Neural crest cell (in vitro differentiated cells): ENCODE measurements at regions not wholly inside any gene's neighbourhood (a gene's known extent, or its start where the extent isn't known, plus 50 kb on each side); places are given as distances from the start of the nearest gene placed in this dataset.

Source experiments
- DNase-seq: peaks from one replicate; pipeline ENCODE4 v3.0.0; 2021; ENCODE audit warnings: low read depth, mixed read lengths, low spot score
- H3K27ac Mint-ChIP-seq: one replicate; pipeline ENCODE4 v1.8.0; 2021; ENCODE audit warnings: mild to moderate bottlenecking, mixed read lengths; ENCODE audit not compliant: unreplicated experiment
- H3K27me3 Mint-ChIP-seq: 2 replicates; pipeline ENCODE4 v1.8.0; 2021; ENCODE audit warnings: low read depth, mild to moderate bottlenecking, mixed read lengths
- H3K36me3 Mint-ChIP-seq: 2 replicates; pipeline ENCODE4 v1.8.0; 2021; ENCODE audit warnings: low read depth, mild to moderate bottlenecking, mixed read lengths
- H3K4me1 Mint-ChIP-seq: 2 replicates; pipeline ENCODE4 v1.8.0; 2021; ENCODE audit warnings: mixed read lengths
- H3K4me3 Mint-ChIP-seq: one replicate; pipeline ENCODE4 v1.8.0; 2021; ENCODE audit warnings: mild to moderate bottlenecking, mixed read lengths
- H3K9me3 Mint-ChIP-seq: 2 replicates; pipeline ENCODE4 v1.8.0; 2021; ENCODE audit warnings: mixed read lengths
- TF ChIP-seq, protein P1 (sequence below): fragments of 200-600 bp; sonication (generic); conservative IDR thresholded peaks from 2 replicates; pipeline ENCODE4 v1.5.0; 2021; ENCODE audit warnings: antibody characterized with exemption, mild to moderate bottlenecking

DNA sequence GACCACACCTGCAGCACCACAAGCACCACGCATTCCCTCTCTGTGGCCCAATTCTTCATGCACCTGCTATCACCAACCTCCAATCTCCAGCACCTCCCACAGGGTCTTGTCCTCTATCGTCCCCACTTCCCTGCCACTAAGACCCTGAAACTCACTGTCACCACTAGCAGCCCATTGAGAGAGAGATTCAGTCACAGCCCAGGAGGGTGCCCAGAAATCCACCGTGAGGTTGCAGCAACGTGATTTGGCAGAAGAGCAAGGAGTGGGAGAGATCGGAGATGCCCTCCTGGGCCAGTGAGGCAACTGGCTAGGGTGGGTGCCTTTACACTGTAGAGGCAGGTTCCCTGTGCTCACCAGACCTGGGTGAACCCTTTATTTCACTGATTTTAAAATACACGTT lies 90.1 kb downstream of the ANKRD60 start:
- TF ChIP-seq, protein P1, sequence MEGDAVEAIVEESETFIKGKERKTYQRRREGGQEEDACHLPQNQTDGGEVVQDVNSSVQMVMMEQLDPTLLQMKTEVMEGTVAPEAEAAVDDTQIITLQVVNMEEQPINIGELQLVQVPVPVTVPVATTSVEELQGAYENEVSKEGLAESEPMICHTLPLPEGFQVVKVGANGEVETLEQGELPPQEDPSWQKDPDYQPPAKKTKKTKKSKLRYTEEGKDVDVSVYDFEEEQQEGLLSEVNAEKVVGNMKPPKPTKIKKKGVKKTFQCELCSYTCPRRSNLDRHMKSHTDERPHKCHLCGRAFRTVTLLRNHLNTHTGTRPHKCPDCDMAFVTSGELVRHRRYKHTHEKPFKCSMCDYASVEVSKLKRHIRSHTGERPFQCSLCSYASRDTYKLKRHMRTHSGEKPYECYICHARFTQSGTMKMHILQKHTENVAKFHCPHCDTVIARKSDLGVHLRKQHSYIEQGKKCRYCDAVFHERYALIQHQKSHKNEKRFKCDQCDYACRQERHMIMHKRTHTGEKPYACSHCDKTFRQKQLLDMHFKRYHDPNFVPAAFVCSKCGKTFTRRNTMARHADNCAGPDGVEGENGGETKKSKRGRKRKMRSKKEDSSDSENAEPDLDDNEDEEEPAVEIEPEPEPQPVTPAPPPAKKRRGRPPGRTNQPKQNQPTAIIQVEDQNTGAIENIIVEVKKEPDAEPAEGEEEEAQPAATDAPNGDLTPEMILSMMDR = no peak
- H3K27ac Mint-ChIP-seq = peak overlapping the region; percentile 57
- no peak overlapping the region for H3K4me3 Mint-ChIP-seq
- H3K36me3 Mint-ChIP-seq = no peaks in the 10 kb centered on the region
- no peak for DNase-seq
- H3K9me3 Mint-ChIP-seq = peaks cover under 1% of the 10 kb centered on the region
- peaks cover 25% of the 10 kb centered on the region for H3K4me1 Mint-ChIP-seq
- H3K27me3 Mint-ChIP-seq = peaks cover 22% of the 10 kb centered on the region

DNA sequence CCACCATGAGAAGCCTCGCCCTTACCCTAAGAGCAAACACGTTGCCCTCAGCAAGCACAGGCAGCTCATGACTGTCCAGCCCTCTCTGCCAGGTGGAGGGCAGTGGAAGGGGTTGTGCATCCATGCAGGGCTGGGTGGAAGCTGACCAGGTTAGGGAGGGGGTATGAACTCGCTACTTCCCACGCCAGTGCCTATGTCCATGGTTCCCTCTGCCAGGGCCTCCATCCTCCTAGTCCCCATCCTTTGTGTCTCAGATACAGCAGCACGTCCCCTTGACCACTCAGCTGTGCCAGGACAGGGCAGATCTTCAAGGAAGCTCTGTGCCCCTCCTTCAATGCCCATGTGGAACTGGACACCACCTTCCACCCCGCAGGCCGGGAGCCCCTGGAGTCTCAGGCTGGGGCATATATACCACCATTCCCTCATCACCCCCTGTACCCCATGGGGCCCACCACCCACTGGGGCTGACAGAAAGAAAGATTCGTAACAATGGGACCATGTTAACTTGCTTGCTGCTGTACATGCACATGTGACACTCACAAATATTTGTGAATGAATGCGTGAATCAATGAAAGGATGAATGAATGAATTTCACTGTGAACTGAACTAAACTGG lies 90.7 kb downstream of the ANKRD60 start:
- Mint-ChIP-seq H3K4me1 (peaks cover 31% of the 10 kb centered on the region), H3K4me3 (no peak overlapping the region), H3K27me3 (peaks cover 25% of the 10 kb centered on the region), H3K36me3 (no peaks in the 10 kb centered on the region), H3K27ac (no peak overlapping the region), H3K9me3 (no peaks in the 10 kb centered on the region)
- no peak for DNase-seq
- TF ChIP-seq, protein P1 = no peak

DNA sequence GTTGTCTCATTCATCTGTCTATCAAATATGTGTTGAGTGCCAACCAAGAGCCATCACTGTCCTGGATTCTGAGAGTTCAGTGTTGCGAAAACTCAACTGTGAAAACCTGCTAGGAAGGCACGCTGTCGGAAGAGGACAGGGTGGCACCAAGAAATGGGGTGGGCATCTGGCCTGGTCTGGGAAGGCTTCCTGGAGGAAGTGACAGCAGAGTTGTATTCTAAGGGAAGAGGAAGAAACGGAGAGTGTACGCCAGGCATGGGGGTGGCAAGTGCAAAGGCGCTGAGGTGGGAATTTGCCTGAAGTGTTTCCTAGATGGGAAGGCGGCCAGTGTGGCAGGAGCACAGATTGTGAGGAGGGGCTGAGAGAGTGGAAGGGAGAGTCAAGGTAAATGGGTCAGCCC lies 91.2 kb downstream of the ANKRD60 start:
- TF ChIP-seq, protein P1 = no peak
- DNase-seq = no peak
- no peak overlapping the region for H3K27ac Mint-ChIP-seq
- H3K4me1 Mint-ChIP-seq = peaks cover 35% of the 10 kb centered on the region
- no peaks in the 10 kb centered on the region for H3K9me3 Mint-ChIP-seq
- no peak overlapping the region for H3K4me3 Mint-ChIP-seq
- H3K36me3 Mint-ChIP-seq = no peaks in the 10 kb centered on the region
- peaks cover 25% of the 10 kb centered on the region for H3K27me3 Mint-ChIP-seq

DNA sequence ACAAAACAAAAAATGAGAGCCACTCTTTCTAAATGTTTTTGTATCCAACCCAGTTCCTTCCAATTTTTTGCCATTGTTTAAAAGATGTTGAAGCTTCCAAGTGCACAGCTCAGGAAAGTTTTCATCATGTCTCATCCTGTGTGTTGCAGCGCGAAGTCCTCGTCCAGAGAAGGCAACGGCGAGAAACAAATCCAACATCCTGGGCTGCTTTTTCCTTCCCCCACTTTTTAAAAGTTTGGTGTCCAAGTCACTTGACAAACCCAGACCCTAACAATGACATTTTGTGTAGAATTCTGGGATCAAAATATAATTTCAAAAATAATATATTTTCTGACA lies 92.3 kb downstream of the ANKRD60 start:
- Mint-ChIP-seq H3K4me1 (peaks cover 46% of the 10 kb centered on the region), H3K27me3 (peaks cover 25% of the 10 kb centered on the region), H3K9me3 (no peaks in the 10 kb centered on the region), H3K4me3 (no peak overlapping the region), H3K36me3 (no peaks in the 10 kb centered on the region), H3K27ac (no peak overlapping the region)
- TF ChIP-seq, protein P1 = no peak
- DNase-seq = no peak

DNA sequence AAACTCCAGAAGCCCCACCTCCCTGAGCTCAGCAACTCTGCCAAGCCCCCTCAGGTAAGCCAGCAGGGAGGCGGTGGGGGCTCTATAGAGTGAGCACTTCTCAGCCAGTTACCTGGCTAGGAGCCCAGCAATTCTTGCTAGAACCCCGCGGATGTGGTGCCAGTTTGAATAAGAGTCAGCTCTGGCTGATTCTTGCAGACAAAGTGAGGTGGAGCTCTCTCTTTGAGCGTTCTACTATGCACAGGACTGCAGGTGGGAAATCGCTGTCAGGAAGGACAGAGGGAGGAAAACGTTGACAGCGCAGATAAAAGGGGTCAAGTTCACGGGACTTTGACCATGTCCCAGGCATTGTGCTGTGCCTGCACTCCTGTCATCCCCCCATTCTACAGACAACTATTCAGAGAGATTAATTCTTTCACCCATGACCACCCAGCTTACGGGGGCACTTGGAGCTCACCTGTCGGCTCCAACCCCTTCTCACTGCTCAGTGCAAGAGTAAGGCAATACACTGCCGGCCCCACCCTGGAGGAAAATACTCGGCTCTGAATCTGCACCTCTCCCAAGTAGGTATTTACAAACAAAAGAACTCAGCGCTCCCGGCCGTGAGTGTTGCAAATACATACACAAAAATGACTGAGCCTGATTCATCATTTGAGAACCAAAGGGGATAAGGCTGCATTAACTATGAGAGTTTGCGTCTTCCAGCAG lies 92.9 kb downstream of the ANKRD60 start:
- H3K36me3 Mint-ChIP-seq = no peaks in the 10 kb centered on the region
- TF ChIP-seq, protein P1 = no peak
- no peak for DNase-seq
- no peak overlapping the region for H3K27ac Mint-ChIP-seq
- H3K4me1 Mint-ChIP-seq = peaks cover 52% of the 10 kb centered on the region
- H3K27me3 Mint-ChIP-seq = peaks cover 25% of the 10 kb centered on the region
- H3K9me3 Mint-ChIP-seq = no peaks in the 10 kb centered on the region
- H3K4me3 Mint-ChIP-seq = no peak overlapping the region
